ENCODE measurements at regions not wholly inside any gene's neighbourhood (a gene's known extent, or its start where the extent isn't known, plus 50 kb on each side); places are given as distances from the start of the nearest gene placed in this dataset.

DNA sequence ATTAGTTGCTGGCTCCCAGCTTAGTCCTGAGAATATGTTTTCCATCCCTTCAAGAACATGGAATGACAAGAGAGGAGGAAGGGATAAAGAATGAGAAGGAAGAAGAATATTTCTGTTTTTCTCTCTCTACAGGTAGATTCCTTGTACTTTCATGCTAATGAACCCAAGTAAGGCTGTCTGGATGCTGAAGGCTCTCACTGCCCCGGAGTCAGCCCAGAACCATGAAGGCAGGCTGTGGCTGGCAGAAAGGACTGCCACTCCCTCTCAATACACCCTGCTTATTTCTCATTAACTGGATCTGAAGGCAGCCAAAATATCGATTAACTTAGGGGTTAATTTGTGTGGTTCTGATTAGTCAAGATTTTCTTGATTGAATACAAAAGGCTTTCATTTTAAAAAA, 93.1 kb upstream of the NPAS2 start:
- no peak for TF ChIP-seq CTCF (IDR thresholded peaks at IDR 0.05)
- no peak overlapping the region for H3K27ac ChIP-seq
- no peaks in the 10 kb centered on the region for H3K36me3 ChIP-seq
- ATAC-seq (no peak), DNase-seq (no peak)
- peaks cover 0 to 3% of the 10 kb centered on the region in 2 donors for H3K9me3 ChIP-seq
- intact Hi-C loops (cut with DNase I) = no loop called here
- H3K4me3 ChIP-seq = no peak overlapping the region
- H3K27me3 ChIP-seq = peaks cover 0 to 4% of the 10 kb centered on the region in 2 donors
- H3K4me1 ChIP-seq = no peaks in the 10 kb centered on the region

DNA sequence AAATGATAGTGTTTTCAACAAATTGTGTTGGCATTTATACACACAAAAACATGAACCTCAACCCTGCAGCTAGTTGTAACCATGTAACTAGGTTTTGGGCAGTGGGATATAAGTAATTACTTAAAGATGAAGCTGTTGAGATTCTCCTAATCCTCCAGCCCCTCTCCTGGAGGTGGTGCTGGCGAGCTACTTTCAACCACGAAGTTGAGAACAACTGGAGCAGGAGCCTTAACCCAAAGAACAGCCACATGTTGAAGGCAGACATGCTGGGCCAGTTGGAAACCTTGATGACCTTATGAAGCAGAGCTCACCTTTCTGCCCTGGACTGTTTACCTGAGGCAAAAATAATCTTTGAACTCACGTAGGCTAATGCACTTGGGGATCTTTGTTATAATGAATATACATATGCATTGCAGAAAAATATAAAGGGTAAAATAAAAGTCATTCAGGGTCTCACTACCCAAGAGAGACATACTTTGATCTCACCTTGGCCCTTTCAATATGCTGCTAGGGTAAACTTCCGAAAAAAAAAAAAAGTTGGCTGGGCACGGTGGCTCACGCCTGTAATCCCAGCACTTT, 89.6 kb upstream of the NPAS2 start:
- no peak overlapping the region for H3K4me3 ChIP-seq
- intact Hi-C loops (cut with DNase I) = loop anchor here in 1 of 2 donors (5.0 kb wide), 1 partner anchor 257 kb away; no protein-coding TSS in a partner anchor
- peaks cover 0 to 3% of the 10 kb centered on the region in 2 donors for H3K9me3 ChIP-seq
- no peak overlapping the region for H3K27ac ChIP-seq
- no peaks in the 10 kb centered on the region for H3K36me3 ChIP-seq
- no peaks in the 10 kb centered on the region for H3K4me1 ChIP-seq
- TF ChIP-seq CTCF (IDR thresholded peaks at IDR 0.05) = peak; percentile 48 to 56
- DNase-seq = peak in 2 of 4 donors; percentile 28 to 50
- peaks cover 0 to 3% of the 10 kb centered on the region in 2 donors for H3K27me3 ChIP-seq
- peak; percentile 94 for ATAC-seq

DNA sequence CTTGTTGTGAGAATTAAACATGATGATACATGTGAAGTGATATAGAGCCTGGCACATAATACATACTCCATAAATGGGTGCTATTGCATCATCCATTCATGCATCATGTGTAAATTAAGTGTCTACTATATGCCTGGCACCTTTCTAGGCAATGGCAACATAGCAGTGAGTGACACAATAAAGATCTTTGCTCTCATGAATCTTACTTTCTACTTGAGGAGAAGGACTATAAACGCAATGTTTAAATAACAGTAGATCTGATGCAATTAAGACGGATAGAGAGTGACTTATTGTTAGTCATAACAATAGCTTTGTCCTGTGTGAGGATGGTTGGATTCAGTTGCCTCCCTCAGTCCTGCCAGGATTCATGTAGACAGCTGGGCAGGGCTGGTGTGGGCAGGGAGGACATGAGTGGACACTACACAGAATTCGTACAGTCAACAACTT, 88.4 kb upstream of the NPAS2 start:
- DNase-seq (no peak), ATAC-seq (no peak)
- Histone ChIP-seq H3K4me1 (no peaks in the 10 kb centered on the region), H3K27me3 (peaks cover 0 to 3% of the 10 kb centered on the region in 2 donors), H3K9me3 (peaks cover 0 to 3% of the 10 kb centered on the region in 2 donors), H3K36me3 (no peaks in the 10 kb centered on the region), H3K4me3 (no peak overlapping the region), H3K27ac (no peak overlapping the region)
- TF ChIP-seq CTCF (IDR thresholded peaks at IDR 0.05) = no peak
- intact Hi-C loops (cut with DNase I) = loop anchor here in 1 of 2 donors (5.0 kb wide), 1 partner anchor 256 kb away; no protein-coding TSS in a partner anchor

GRCh38 chr2:100733391-100734187, 86.3 kb upstream of the NPAS2 start:
- DNase-seq = no peak
- Histone ChIP-seq H3K9me3 (peaks cover 0 to 3% of the 10 kb centered on the region in 2 donors), H3K4me1 (no peaks in the 10 kb centered on the region), H3K27ac (no peak overlapping the region), H3K27me3 (peaks cover 0 to 3% of the 10 kb centered on the region in 2 donors), H3K4me3 (no peak overlapping the region), H3K36me3 (no peaks in the 10 kb centered on the region)
- ATAC-seq = peak; percentile 58
- intact Hi-C loops (cut with DNase I) = loop anchor here in 1 of 2 donors (5.0 kb wide), 1 partner anchor 254 kb away; no protein-coding TSS in a partner anchor
- TF ChIP-seq CTCF (IDR thresholded peaks at IDR 0.05) = no peak
